HG02571 (cell line): ENCODE measurements at regions not wholly inside any gene's neighbourhood (a gene's known extent, or its start where the extent isn't known, plus 50 kb on each side); places are given as distances from the start of the nearest gene placed in this dataset.
"Not testable (repeated sequence)": the region's sequence is repeated elsewhere in the genome, so short reads cannot be mapped to it uniquely, and the experiment has no call there.

Experiments
- ATAC-seq: cut with Tn5 transposase; IDR thresholded peaks from one replicate; pipeline ENCODE4 v1.9.1; 2021; ENCODE audit warnings: mild to moderate bottlenecking, moderate library complexity; ENCODE audit not compliant: unreplicated experiment

DNA sequence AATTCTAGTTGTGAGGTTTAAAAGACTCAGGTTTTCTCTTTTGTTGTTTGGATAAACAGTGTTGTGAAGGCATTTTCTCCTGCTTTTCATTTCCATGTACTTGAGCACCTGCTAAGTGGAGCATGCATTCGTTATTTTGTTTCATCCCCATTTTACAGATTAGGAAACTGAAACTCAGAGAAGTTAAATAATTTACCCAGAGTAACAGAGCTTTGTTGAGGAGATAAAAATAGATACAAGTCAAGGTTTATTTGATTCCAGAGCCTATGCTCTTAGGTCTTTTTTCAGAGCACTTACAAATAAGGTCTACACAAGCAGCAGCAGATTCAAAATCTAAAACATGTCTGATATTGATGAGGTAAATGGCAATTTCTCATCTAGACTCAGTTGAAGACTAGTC is 254.7 kb upstream of the PTBP2 start:
- no peak for ATAC-seq

- not testable (repeated sequence) for ATAC-seq
These were observed 251.9 kb upstream of the PTBP2 start for GRCh38 chr1:96469726-96470125.

DNA sequence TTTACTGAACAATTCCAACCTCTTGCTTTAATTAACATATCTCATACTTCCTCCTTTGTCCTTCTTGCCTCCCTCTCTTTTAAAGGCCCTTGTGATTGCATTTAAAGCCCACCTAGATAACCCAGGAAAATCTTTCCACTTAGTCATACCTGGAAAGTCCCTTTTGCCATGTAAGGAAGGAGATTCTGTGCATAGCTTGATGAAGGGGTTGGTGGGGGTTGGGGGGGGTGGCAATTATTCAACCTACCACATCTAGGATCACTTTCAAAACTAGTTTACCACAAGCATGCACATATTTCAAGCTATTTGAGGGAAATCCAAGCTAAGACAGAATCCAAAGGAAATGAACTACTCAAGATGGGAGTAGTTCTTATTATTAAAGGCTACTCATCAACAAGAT is 249.1 kb upstream of the PTBP2 start:
- ATAC-seq: no peak

DNA sequence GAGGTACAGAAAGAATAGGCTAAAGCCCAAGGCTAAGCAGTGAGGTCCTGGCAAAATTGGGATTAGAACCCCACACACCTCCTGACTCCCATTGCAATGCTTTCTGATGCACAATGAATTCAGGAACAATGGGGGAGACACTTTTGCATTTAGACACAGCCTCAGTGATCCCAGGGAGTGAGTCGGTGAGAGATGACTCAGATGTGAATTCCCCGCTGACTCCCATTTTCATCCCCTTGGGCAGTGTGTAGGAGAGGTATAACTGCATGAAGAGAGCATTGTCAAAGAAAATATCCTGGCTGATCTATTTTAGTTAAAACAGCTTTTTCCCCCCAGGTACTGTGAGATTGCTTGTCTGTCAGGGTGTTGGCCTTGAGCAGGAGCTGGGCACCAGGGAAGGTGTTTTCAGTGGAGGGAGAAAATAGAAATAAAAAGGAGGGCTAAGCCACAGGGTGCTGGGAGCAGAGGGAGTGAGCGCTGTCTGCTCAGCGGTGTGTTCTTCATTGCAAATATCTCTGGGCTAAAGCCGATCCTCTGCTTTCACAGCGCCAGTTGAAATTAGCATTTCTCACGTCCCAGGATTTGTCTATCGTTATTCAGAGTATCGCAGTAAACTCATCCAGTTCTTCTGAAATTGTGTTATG is 247.7 kb upstream of the PTBP2 start:
- no peak for ATAC-seq

DNA sequence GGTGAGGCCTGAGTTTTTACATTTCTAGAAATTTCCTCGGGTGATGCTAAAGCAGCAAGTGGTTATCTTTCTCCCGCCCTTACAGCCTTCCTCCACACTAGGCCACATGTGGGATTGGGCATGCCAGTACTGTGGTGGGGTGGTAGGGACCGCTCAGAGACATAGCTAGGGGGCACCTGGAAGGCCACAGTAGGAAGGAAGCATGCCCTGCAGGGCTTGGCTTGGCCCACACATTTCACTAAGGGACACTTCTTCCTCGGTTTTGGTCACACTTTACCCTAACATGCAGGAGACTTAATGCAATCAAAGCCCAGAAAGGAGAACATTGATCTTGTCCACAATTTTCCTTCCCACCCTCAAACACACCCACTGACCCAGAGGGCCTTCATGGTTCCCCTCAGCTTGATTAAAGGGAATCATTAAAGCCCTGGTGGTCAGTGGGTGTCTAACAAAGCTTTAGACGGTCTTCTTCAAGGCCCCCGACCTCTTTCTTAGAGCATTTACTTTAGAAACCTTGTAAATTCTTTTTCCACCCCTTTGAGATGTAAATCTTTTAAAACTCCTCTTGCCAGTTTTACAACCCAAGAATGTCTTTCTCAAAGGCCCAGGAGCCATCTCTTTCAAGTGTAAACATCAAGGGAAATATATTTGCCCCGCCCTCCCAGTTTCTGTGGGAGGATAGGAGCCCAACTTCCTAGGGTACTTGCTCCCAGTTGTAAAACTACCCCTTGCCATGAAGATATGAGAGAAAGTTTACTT is 246.4 kb upstream of the PTBP2 start:
- ATAC-seq: no peak

DNA sequence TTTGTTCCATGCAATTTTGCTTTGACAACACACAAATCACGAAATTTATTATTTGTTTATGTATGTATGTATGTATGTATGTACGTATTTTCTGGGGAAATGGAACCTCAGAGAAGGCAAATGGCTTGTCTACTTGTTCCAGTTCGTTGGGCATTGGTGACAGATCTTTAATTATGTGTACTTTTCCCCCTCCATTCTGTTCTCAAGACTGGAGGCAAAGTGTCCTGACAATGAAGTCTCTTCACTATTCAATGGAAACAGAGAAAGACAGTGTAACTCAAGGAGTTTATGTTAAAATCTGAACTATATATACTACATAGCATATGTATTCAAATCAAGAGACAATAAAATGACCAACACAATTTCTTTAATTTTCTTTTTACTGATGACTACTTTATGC is 245.7 kb upstream of the PTBP2 start:
- no peak for ATAC-seq

- no peak for ATAC-seq
These were observed 243.4 kb upstream of the PTBP2 start for GRCh38 chr1:96478228-96478627.

DNA sequence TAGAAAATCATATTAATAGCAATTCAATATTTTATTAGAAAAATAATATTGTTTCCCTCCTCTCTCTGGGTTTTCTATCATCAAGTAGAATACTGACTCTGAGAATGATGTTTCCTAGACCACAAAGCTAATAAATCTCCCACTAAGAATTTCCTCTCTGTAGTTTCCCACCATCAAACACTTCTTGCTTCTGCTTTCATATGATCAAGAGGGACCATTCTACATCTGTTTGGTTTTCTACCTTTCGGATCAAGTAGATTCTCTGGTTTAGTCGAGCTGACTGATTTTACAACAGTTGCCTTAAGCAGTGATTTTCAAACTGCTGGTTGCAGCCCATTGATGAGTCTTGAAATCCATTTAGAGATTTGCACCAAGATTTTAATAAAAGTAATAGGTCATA is 240.2 kb upstream of the PTBP2 start:
- no peak for ATAC-seq

GRCh38 chr1:96482616-96483015 is 239.0 kb upstream of the PTBP2 start:
- ATAC-seq: no peak

DNA sequence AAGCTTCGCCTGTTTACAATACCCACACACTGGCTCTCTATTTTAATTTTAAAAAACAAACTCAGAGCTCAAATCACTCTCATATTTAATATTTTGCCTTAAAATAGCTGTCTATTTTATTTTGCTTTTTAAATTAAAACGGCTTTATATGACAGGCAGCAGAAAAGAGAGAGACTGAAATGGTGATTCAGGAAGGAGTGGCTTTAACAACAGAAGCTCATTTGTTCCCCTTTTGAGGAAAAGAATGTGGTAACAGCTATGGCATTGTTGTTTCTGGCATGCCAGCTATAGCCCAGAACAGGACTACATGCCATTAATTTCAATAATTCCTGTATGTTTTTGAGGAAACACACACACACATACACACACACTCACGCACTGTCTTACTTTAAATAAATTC is 234.2 kb upstream of the PTBP2 start:
- ATAC-seq: no peak

GRCh38 chr1:96487971-96488370 is 233.6 kb upstream of the PTBP2 start:
- ATAC-seq: no peak

GRCh38 chr1:96488777-96489176 is 232.8 kb upstream of the PTBP2 start:
- ATAC-seq: peak; percentile 75

- ATAC-seq: no peak
These were observed 229.3 kb upstream of the PTBP2 start for GRCh38 chr1:96492236-96492635.

DNA sequence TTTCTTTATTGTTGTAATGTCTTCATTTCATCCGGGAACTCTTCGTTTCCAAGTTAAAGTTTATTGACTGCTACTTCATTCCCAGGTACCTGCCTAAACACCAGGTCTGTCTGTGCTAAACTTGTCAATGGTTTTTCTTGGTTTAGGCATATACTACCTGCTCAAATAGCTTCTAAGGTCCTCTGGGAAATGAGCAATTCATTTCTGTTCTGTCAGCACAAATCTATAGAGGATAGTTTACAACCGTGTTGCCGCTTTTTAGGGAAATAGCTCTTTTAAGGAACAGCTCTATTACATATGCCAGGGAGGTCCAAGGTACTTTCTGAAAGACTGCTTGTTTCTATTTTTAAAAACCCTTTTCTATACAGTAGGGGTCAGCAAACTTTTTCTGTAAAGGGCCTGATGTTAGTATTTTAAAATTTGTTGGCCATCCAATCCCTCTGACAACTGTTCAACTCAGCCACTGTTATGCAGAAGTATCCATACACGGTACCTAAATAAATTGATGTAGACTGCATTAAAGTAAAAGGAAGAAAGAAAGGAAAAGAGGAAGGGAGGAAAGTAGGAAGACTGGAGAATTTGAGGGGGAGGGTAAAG is 222.7 kb upstream of the PTBP2 start:
- ATAC-seq: no peak

- ATAC-seq: no peak
These were observed 213.4 kb upstream of the PTBP2 start for GRCh38 chr1:96508233-96508632.

DNA sequence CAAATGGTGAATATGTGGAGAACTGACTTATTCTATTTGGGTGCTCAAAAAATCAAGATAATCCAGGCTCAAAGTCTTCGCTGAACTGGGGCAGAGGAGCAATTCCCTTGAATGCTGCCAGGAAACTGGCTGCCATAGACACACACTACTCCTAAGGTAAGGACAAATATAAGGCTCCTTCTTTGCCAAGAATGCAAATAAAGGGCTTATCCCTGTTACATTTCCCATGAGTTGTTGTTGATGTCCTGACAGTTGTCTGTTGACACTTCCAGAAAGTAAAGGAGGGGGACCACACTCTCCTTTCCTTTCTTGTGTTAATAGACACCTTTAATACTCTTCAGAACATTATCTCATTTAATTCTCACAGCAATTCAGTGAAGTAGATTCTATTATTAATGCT is 212.2 kb upstream of the PTBP2 start:
- no peak for ATAC-seq

- ATAC-seq: no peak
These were observed 211.6 kb upstream of the PTBP2 start for GRCh38 chr1:96509951-96510350.

DNA sequence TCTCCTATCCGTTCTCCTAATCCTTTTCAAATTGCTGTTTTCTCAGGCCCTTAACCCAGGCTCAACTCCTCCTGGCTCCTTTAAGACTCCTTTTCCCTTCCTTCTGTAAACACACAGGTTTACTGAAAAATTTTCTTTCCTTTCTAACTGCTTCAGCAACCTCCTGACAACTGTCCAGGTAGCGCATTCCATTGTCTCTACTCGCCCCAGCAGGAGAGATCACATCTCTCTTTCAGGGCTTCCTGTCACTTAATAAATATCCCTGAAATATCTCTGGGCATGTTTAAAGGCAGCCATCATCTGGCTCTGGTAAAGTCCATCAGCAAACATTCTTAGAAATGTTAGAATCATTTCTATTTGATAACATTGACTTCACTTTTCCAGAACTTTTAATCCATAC is 211.2 kb upstream of the PTBP2 start:
- no peak for ATAC-seq

GRCh38 chr1:96510911-96511310 is 210.7 kb upstream of the PTBP2 start:
- no peak for ATAC-seq

- no peak for ATAC-seq
These were observed 208.4 kb upstream of the PTBP2 start for GRCh38 chr1:96513136-96513535.

- peak; percentile 88 for ATAC-seq
These were observed 206.2 kb upstream of the PTBP2 start for GRCh38 chr1:96515430-96515829.

DNA sequence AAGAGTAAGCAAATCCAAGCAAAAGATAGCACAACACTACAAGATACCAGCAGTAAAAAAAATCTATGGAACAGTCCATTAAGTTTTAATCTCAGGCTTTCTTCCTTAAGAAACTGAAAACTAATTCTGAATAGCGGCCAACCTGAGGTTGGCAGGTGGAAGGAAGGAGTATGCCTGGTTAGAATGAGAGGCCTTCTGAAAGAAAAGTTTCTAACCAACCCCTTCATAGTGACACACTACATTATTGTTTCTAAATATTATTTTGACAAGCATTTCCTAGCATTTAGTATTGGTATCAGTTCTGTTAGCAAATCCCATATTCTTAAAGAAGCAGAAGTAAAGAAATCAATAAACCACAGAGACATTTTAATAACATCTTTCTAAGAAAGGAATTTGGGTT is 205.7 kb upstream of the PTBP2 start:
- ATAC-seq: no peak
